ENCODE measurements at regions not wholly inside any gene's neighbourhood (a gene's known extent, or its start where the extent isn't known, plus 50 kb on each side); places are given as distances from the start of the nearest gene placed in this dataset.

DNA sequence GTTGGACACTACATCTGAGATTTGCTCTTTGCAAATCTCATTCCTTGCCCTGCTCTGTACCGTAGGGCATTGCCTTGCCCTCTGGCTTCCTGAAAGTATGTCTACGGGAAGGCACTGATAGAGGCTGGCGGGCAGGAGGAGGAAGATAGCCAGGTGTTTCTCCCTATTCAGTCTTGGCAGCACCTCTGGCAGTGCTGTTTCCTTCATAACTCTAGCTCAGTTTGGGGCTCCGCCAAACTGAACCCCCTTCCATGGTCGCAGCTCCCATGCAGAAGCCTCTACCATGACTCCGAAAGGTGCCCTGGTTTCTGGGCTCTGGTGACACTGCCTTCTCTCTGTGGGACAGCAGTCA is 122.3 kb upstream of the PRR20G start:
- H3K27ac ChIP-seq (ENCODE audit: insufficient read length, low read depth, low read length), result no peak overlapping the region
- Mint-ChIP-seq H3K4me3 (no peak overlapping the region), H3K4me1 (peaks cover 56 to 58% of the 10 kb centered on the region in 2 experiments), H3K27ac (no peak overlapping the region; a peak in 1 of 7 replicates), H3K36me3 (ENCODE audit: insufficient read depth in 1 of 3, low read depth in 3 of 3) (no peaks in the 10 kb centered on the region), H3K27me3 (ENCODE audit: low read depth) (peaks cover 30% of the 10 kb centered on the region), H3K9me3 (no peaks in the 10 kb centered on the region; a peak in 1 of 5 replicates)
- H2BK5ac ChIP-seq (ENCODE audit: insufficient read length, low read length), result no peak overlapping the region
- H2BK120ac ChIP-seq (ENCODE audit: low read depth, low read length, poor library complexity, severe bottlenecking), result no peak overlapping the region
- no peaks in the 10 kb centered on the region for H3K27me3 ChIP-seq (ENCODE audit: insufficient read depth, low read length)
- no peak overlapping the region for H2BK15ac ChIP-seq (ENCODE audit: low read depth, low read length)
- H4K8ac ChIP-seq (replicated peaks; ENCODE audit: insufficient read length, low read depth, low read length), result no peak overlapping the region
- no peak overlapping the region for H3K4me2 ChIP-seq (ENCODE audit: insufficient read depth, insufficient read length, low read length)
- no peaks in the 10 kb centered on the region for H3K23me2 ChIP-seq (ENCODE audit: insufficient read length, low read depth, low read length, poor library complexity, severe bottlenecking)
- H4K91ac ChIP-seq (ENCODE audit: insufficient read length, low read depth, low read length), result no peak overlapping the region
- H3K79me1 ChIP-seq (ENCODE audit: insufficient read depth, low read depth, low read length, poor library complexity, severe bottlenecking), result no peaks in the 10 kb centered on the region
- WGBS (ENCODE audit: extremely low coverage, insufficient read length, low lambda C conversion rate), result no CpG with 5 or more reads among the region's 6 CpGs
- H3K79me2 ChIP-seq (ENCODE audit: insufficient read depth, low read length), result no peaks in the 10 kb centered on the region
- no peak overlapping the region for H4K5ac ChIP-seq (ENCODE audit: insufficient read length, low read depth, low read length)
- no peak overlapping the region for H2AK5ac ChIP-seq (ENCODE audit: insufficient read length, low read length)
- H2BK20ac ChIP-seq (ENCODE audit: low read depth, low read length, poor library complexity, severe bottlenecking), result no peak overlapping the region
- no peak overlapping the region for H3K18ac ChIP-seq (ENCODE audit: insufficient read length, low read depth, low read length)
- no peak overlapping the region for H3K9ac ChIP-seq (ENCODE audit: extremely low read depth, insufficient read length, low read length)
- H4K20me1 ChIP-seq (ENCODE audit: control insufficient read depth, insufficient read depth, insufficient read length), result no peaks in the 10 kb centered on the region
- H3K4me1 ChIP-seq (ENCODE audit: insufficient read depth, low read length), result no peaks in the 10 kb centered on the region
- H2AFZ ChIP-seq (ENCODE audit: low read length), result no peak overlapping the region
- H3K14ac ChIP-seq (ENCODE audit: insufficient read depth, low read length), result no peak overlapping the region
- no peak overlapping the region for H3K4ac ChIP-seq (ENCODE audit: low read depth, low read length)
- no peak overlapping the region for H2BK12ac ChIP-seq (ENCODE audit: insufficient read length, low read depth, low read length)
- no peaks in the 10 kb centered on the region for H3K9me3 ChIP-seq (ENCODE audit: control insufficient read depth, low read depth, low read length)
- TF ChIP-seq, protein P1, sequence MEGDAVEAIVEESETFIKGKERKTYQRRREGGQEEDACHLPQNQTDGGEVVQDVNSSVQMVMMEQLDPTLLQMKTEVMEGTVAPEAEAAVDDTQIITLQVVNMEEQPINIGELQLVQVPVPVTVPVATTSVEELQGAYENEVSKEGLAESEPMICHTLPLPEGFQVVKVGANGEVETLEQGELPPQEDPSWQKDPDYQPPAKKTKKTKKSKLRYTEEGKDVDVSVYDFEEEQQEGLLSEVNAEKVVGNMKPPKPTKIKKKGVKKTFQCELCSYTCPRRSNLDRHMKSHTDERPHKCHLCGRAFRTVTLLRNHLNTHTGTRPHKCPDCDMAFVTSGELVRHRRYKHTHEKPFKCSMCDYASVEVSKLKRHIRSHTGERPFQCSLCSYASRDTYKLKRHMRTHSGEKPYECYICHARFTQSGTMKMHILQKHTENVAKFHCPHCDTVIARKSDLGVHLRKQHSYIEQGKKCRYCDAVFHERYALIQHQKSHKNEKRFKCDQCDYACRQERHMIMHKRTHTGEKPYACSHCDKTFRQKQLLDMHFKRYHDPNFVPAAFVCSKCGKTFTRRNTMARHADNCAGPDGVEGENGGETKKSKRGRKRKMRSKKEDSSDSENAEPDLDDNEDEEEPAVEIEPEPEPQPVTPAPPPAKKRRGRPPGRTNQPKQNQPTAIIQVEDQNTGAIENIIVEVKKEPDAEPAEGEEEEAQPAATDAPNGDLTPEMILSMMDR (conservative IDR thresholded peaks at IDR 0.05), result no peak
- no peak overlapping the region for H3T11ph ChIP-seq (ENCODE audit: low read length)
- H3K56ac ChIP-seq (ENCODE audit: insufficient read length, low read depth, low read length), result no peak overlapping the region
- H3K23ac ChIP-seq (ENCODE audit: insufficient read length, low read depth, low read length), result no peak overlapping the region
- no peak for DNase-seq
